Stimulated activated CD4-positive, alpha-beta T cell treated with anti-CD3 and anti-CD28 coated beads, Interleukin-12 subunit alpha, Interleukin-12 subunit beta, amount 100 ng/mL, for 24 hours (primary cell): ENCODE measurements at regions not wholly inside any gene's neighbourhood (a gene's known extent, or its start where the extent isn't known, plus 50 kb on each side); places are given as distances from the start of the nearest gene placed in this dataset.

ENCODE experiments used
- DNase-seq, 2 experiments: peaks; one replicate each; pipeline ENCODE4 v3.0.0-alpha.2; 2020; ENCODE audit warnings: low read depth in 2 of 2

DNA sequence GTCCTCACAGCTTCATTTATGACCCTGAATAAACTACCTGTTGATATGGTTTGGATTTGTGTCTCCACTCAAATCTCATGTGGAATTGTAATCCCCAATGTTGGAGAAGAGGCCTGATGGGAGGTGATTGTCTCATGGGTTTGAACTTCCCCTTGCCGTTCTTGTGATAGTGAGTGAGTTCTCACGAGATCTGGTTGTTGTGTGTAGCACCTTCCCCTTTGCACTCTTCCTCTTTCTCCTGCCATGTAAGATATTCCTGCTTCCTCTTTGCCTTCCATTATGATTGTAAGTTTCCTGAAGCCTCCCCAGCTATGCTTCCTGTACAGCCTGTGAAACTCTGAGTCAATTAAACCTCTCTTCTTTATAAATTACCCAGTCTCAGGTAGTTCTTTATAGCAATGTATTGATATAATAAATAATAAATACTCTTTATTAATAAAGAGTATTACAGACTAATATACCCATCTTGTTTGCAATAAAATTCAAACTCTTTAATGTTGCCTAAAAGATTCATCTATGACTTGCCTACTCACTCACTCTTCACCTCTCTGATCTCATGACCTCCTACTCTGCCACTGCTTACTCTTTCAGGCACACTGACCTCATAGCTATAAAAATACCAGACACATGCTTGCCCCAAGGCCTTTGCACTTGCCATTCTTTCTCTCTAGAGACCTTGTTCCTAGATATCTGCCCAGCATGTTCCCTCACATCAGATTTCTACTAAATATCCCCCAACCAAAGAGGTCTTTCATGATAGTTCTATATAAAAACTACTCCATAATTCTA, 256.4 kb upstream of the MARCKS start:
- no peak for DNase-seq

DNA sequence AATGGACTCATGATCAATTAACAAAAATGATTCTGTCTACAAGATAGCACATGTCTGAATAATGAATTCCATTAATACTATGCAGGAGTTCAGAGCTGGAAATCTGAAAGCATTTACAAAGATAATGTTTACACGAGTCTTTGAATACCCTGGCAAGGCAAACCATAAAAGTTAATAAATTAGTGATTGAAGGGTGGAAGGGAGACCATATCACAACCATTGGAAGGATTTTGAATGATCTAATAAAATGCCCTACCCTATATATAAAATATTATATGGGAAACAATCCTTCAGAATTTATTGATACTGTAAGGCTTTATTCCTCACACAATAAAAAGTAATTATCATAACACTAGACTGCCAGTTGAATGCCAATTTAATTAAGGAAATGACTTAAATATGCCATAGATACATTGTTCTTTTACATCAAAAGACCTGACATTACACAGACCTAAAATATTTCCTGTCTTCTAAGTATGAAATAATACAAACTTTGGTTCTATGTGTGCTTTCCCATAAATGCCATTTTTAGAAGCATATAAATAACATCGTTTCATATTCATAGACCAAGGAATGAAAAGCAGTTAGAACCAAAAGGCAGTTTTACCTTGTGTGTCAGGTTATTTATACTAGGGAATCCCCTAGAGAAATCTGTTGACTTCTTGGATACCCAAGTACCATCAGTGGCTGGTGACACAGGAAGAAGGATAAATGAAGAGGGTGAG, 249.2 kb upstream of the MARCKS start:
- no peak for DNase-seq

DNA sequence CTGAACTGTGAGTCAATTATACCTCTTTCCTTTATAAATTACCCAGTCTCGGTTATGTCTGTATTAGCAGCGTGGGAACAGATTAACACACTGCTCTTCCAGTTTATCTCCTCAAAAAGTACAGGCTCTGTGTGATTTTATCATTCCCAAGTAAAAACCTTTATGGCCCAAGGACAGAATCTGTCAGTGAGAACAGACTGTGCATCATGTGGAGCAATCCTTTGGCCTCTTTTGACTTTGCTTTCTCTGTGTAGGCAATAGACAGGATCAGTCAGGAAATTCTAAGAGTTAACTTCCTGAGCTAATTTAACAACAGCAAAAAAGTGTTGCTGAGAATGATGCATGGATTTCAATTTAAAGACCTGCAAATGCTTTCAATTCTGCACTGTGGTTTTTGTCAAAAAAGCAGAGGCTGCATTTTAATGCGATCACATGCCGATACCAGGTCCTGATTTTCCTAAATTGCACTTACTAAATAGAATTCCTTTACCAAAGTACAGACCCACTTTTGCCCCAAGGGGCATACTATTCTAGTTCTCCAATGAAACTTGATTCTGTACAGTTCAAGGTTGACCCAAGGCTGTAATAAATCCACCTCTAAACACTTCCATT, 246.7 kb upstream of the MARCKS start:
- DNase-seq, result no peak

DNA sequence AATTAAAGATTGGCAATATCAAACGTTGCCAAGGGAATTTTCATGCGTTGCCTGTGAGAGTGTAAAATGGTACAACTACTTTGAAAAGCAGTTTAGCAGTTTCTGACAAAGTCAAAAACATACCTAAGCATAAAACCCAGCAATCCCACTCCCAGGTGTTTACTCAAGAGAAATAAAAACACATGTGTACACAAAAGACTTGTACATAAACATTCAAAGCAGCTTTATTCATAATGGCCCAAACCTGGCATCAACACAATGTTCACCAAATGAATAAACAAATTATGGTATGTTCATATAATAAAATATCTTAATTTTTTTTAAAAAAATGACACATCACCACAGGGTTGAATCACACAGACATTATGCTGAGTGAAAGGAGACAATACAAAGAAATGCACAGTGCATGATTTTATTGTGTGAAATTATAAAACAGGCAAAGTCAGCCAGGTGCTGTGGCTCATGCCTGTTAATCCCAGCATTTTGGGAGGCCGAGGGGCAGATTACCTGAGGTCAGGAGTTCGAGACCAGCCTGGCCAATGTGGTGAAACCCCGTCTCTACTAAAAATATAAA, 240.4 kb upstream of the MARCKS start:
- no peak for DNase-seq

DNA sequence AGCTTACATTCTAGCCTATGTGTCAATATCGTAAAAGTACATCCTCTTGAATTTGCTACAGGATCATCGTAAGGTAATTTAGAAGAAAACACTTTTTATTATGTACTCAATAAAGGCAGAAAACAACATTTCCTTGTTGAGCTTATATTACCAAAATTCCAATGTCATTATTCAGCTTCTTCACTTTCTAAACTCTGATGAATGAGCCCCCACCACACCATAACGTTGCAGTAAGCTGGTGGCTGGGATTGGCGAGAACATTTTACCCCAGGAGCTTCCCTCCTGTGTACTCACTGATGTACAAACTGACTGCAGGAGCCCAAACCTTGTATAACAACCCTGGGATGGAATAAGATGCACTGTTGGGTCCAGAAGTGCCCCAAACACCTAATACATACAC, 238.1 kb upstream of the MARCKS start:
- DNase-seq, result no peak

DNA sequence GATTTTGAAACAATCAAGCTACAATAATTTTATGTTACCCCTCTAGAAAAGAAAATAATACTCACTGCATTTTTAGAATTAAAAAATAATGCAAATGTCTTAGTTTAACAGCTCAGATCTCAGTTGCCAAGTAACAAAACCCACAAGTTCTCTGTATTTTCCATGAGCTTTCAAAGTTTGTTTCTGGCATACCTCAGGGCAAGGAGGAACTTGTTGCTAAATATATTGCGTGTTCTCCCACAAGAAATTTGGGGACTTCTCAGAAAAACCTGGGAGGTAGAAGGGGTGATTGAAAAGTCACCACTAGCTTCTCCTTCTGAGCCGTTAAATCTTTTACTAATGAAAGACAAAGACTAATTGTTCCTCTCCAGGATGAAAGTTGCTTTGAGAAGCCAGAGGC, 236.8 kb upstream of the MARCKS start:
- no peak for DNase-seq

DNA sequence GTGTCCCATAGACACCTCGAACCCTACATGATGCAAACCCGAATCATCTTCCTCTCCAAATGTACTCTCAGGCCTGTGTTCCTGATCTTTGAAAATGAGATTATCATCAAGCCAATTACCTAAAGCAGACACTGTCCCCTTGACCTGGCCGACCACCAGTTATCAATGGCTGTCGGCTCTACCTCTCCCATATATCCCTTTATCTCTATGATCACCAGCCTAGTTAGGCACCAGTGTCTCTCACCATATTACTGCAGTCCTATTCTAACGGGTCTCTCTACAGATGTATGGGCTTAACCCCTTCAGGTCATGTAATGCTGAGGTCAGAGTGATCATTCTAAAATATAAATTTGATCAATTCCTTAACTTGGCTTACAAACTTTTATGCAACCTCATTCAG, 234.9 kb upstream of the MARCKS start:
- no peak for DNase-seq

DNA sequence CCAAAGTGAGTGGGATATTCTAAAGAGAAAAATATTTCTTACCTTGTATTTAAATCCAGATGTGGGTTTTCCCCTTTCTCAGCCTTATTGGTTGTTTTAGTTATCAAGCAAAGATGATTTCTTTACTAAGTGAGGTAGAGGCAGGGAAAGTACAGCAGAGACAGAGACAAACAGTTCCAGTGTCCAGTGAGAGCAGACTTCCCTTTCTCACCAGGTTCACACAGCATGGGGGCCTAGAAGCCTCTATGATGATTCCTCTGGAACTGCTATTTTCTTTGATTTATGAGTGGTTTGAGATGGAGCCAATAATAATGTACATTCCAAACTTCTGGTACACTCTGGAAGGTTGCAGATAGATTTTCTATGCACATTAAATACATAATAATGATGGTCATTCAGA, 234.0 kb upstream of the MARCKS start:
- no peak for DNase-seq

DNA sequence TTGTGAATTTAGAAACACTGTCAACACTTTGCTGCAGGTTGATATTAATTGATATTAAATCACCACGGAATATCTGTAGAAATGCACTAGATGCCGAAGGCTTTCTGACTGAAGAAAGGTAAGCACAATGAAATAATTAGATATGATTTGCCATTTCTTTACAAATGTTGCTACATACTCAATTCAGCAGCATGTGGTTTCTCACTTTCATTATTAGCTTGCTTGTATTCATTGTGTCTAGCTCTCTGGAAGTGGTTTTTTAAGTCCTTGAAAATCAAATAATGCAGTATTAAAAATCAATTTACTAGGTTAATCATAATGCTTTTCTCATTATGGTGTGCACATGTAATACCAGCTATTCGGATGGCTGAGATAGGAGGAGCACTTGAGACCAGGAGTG, 231.3 kb upstream of the MARCKS start:
- DNase-seq, result no peak

DNA sequence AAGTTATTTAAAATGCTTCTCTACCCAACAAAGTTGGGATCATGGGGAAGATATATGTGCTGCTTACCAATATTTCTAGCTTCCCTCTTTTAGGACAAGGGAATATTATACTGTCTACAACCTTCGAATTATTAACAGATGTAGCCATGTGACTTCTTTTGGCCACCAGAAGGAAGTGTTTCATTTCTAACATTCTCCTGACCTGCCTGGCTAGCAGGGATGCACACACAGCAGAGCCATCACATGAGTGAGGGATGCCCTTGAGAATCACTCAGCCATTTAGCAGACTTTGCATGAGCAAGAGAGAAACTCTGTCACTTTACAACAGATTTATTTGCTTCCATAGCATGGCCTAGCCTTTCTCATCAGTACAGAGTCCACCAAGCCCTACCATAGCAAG, 230.7 kb upstream of the MARCKS start:
- DNase-seq, result no peak

DNA sequence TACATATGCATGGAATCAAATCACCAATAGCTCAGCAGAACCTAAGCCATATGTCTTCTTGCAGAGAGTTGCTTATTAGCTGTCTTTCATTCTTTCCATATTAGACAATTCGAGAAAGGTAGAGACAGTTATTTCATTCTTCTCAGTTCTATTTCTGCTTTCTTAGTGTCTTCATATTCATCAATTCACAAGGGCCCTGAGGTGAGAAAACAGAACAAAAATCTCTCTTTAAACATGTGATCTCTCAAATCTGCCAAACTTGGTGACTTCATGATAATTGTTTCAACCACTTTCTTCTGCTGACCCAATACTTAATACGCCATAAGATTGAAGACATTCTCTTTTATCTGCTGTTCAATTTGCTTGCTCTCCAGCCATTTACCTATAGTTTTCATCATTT, 229.7 kb upstream of the MARCKS start:
- DNase-seq, result no peak

DNA sequence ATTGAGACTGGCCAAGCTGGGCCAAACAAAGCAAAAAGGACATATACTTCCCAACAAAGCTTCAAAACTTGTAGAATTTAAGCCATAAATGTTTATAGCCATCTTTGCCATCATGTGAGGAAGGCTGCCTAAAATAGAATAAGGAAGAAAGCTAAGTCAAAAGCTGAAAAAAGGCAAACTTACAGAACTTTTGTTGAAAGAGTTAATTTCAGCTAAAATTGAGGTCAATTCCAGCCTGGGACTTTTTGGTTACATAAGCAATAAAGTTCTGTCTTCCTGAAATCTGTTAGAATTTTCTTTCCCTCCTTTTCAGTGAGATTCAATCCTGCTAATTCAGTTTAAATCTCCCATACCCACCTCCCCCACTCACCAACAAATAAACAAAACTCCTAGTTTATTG, 227.9 kb upstream of the MARCKS start:
- DNase-seq, result no peak

DNA sequence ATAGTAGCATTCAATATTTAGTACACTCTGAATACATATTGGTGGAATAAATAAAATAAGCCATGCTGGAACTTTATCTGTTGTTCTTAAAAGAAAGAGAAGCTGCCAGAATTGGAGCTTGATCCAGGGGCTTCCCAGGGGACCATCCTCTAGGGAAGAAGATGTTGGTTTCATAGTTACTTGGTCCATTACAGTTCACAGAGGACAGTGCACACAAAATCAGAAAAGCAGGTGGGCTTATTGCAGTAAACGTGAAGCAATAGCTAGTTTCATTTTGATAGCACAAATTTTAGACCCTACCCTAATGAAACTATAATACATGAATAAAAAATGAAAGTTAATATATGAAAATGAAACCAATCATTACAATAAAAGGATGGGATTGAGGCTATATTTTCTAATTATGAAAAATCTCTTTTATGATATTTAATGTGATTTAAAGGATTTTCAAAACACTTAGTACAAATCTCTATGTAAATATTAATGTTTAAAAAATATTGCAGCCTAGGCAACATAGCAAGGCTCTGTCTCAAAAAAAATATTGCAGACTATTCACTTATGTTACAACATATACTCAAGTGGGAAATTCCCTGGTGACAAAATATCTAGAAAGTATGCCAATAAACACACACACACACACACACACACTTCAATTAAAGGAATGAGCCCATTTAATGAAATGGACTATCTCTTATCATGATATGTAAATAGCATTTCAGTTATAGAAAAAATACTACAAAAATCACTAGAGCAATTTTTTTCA, 227.0 kb upstream of the MARCKS start:
- no peak for DNase-seq

DNA sequence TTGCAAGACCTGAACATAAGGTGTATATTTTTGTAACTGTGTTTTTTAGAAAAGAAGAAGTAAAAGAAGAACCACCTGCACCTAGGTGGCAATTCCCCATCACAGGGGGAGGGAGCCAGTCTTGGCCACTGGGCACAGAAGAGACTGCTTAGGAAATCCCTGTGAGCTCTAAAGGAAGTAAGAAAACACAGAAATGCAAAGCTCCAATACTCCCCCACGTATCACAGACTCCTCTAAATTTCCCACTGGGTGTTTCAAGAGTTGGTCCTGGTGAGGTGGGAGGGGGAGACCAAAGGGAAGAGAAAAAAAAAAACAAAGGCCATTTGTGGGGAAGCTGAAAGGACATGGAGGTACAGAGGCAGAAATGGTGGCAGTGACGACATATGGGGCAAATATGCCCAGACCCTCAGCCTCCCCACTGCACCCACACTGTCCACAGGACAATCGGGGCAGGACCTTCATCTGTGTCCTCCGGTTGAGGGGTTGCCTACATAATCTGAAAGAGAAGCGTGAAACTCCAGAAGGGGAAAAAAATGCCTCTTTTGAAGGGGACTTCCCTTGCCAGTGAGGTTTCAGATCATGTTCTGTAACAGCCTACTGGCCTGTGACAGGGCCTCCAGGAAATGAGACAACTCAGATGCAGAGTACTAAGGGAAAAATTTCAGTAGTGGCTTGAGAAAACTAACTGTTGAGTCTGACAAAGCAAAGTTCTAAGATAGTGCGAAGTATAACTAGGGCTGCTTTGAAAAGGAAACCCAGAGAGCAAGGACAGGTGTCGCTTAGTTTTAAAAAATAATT, 226.2 kb upstream of the MARCKS start:
- no peak for DNase-seq

DNA sequence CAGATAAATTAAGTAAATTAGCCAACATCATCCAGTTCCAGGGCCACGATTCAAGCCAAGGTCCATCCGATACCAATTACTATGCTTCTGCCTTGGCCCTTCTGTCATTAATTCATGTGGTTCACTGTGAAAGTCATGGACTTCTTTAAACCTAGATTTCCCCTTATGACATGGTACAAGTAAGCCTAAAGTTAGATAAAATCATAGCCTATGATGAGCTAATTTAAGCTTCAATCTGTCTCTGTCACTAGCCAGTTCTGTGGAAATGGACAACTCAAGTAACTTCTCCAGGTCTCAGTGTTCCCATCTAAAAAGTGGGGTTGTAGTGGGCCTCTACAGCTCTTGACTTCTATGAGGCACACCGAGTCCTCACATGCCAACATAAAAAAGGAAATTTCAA, 225.5 kb upstream of the MARCKS start:
- DNase-seq, result no peak

DNA sequence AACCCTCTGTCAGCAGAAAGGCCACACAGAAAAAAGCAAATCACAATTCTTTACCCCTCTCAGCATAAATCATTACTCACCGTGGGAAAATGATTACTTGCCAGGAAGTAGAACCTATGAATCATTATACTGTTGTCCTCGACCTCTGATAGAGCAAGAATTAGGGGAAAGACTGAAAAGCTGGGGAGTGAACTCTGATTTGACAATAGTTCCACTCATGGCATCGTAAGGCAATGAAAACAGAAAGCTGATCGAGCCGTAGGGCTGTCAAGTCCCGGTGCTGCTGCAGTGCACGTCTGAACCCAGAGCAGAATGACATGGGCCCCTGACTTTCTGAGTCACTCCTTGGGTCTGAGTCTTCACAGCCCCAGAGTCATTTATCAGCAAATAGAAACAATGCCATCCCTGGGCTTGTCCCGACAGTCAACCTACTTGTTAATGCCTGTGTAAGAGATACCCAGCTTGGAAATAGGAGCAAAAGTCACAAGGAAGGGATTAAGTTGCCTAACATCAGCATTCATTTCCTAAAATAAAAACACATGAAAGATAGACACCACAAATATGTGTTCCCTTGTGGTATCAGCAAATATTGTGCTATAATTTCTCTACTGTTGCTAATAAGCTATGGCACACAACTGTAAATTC, 224.8 kb upstream of the MARCKS start:
- DNase-seq, result peak; percentile 19 to 29

DNA sequence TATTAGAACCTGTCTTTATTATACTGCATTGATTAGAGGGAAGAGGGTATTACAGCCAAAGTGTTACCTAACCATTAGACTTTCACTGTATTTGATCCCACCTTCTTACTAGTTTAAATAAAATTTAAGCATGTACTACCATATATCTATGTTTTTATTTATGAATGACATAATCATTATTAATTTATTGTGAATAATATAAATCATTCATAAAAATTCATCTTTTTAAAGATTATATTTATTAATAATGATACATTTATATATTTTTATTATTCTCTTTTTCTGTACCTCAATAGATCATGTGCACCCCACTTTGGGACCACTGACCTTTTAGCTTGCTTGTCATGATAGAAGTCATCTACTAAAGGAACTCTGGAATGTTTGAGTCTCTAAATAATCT, 223.5 kb upstream of the MARCKS start:
- DNase-seq, result no peak

DNA sequence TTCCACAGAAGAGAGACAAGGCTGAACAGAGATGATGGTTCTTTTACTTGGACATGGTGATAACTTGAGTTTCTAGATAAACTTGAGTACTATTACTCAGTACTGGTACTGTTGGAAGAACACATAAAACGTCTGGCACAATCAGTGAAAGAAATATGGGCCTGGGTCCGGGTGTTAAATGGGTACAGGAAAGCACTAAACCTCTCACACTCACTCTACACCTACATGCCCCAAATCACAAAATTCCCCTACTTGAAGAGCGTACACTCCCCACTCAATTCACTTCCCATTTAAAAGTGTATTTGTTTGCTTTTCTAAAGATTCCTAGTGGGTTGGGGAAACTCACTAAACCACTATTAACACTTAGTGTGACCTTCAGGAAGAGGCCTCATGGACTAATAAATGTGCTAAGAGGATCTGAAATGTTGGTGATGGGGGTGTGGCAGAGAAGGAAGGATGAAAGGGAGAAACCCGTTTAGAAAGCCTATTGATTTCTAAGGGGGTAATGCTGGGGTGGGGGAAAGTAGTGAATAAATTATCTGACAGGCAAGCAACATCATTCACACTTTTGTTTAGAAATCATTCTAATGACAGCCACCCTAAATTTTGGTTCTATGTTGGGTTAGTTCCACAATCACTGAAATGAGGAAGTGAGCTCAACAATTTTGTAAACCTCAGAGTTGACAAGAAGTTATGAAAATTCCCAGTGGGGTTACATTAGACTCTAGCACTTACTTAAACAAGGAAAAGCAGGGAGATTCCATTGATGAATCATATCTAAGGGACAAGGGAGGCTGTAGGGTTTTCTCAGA, 222.6 kb upstream of the MARCKS start:
- DNase-seq, result no peak

DNA sequence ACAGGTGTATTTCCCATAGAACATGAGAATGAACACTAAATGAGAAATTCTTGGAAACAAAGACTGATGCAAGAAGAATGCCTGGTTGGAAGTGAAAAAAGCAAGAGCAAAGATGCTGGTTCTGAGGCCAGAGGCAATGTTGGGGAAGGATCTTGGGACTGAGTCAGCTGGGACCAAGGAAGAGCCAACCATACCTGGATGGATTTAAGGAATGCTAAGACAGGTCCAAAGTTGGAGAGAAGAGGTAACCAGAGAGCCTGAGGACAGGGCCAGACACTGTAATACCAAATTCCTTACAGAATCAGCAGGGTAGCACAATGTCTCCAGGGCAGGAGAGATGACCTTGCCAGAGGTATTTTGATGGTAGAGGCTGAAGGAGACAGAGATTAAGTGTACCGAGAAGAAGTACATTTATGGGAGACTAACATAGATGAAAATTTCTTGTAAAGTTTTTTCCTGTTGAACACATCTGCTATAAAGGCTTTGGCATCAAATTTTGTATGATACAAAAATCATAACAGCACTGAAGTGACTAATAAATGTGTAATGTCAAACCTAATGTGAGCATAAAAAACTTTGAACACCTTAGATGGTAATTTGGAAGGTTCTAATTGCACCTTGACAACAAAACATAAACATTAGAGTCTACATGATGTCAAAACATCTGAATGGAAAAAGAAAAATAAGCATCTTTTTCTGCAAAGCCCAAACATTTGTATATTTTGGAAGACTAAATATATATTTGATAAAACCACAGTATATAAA, 221.7 kb upstream of the MARCKS start:
- no peak for DNase-seq
